ENCODE measurements at regions not wholly inside any gene's neighbourhood (a gene's known extent, or its start where the extent isn't known, plus 50 kb on each side); places are given as distances from the start of the nearest gene placed in this dataset.

GRCh38 chr1:115469703-115470476, 131.8 kb upstream of the NGF start:
- TF ChIP-seq POLR2AphosphoS5 (IDR thresholded peaks at IDR 0.05; ENCODE audit: low read depth, low read length) (no peak), REST (IDR thresholded peaks at IDR 0.05; ENCODE audit: insufficient read depth in 1 of 2, low read depth in 2 of 2, low read length in 2 of 2) (peak; percentile 67 to 83), TAF1 (IDR thresholded peaks at IDR 0.05; ENCODE audit: borderline replicate concordance, insufficient read depth, low read length) (no peak)
